ENCODE measurements at regions not wholly inside any gene's neighbourhood (a gene's known extent, or its start where the extent isn't known, plus 50 kb on each side); places are given as distances from the start of the nearest gene placed in this dataset.

DNA sequence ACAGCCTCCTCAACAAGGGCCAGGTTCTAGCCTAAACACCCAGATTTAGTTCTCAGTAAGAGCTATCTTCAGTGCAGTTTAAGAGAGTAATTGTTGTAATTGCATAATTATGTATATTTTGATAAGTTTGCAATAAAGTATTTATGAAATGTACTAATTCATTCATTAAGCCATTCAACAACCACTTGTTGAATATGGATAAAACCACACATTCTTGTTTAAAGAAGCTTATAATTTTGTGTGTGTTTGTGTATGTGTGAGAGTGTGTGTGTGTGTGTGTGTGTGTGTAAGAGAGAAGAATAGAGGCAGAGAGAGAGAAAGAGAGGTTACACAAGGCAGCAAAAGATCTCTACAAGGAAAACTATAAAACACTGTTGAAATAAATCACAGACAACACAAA, 115.0 kb upstream of the SLC25A13 start:
- TF ChIP-seq, protein P1, sequence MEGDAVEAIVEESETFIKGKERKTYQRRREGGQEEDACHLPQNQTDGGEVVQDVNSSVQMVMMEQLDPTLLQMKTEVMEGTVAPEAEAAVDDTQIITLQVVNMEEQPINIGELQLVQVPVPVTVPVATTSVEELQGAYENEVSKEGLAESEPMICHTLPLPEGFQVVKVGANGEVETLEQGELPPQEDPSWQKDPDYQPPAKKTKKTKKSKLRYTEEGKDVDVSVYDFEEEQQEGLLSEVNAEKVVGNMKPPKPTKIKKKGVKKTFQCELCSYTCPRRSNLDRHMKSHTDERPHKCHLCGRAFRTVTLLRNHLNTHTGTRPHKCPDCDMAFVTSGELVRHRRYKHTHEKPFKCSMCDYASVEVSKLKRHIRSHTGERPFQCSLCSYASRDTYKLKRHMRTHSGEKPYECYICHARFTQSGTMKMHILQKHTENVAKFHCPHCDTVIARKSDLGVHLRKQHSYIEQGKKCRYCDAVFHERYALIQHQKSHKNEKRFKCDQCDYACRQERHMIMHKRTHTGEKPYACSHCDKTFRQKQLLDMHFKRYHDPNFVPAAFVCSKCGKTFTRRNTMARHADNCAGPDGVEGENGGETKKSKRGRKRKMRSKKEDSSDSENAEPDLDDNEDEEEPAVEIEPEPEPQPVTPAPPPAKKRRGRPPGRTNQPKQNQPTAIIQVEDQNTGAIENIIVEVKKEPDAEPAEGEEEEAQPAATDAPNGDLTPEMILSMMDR (IDR thresholded peaks at IDR 0.05), result no peak
- TF ChIP-seq POLR2AphosphoS5 (IDR thresholded peaks at IDR 0.05) (no peak), POLR2A (IDR thresholded peaks at IDR 0.05) (no peak)

Measured in sigmoid colon (tissue), 4 donors.